GM12875 (cell line): ENCODE measurements at regions not wholly inside any gene's neighbourhood (a gene's known extent, or its start where the extent isn't known, plus 50 kb on each side); places are given as distances from the start of the nearest gene placed in this dataset.

Source experiments
- H3K4me3 ChIP-seq: one replicate; pipeline ENCODE4 v1.5.1; 2011; ENCODE audit warnings: low read depth, low read length, control low read depth
- CTCF ChIP-seq: IDR thresholded peaks from 2 replicates; pipeline ENCODE4 v1.5.1; 2011; ENCODE audit warnings: low read depth, mild to moderate bottlenecking, control low read depth, inconsistent platforms, low read length, moderate library complexity, borderline replicate concordance; ENCODE audit not compliant: insufficient read depth

GRCh38 chr6:134849920-134850447 is 99.9 kb downstream of the ALDH8A1 start:
- no peak overlapping the region for H3K4me3 ChIP-seq
- TF ChIP-seq CTCF, result no peak

- H3K4me3 ChIP-seq, result no peak overlapping the region
- no peak for TF ChIP-seq CTCF
Observed at GRCh38 chr6:134848076-134848475, 101.8 kb downstream of the ALDH8A1 start.

- H3K4me3 ChIP-seq, result no peak overlapping the region
- no peak for TF ChIP-seq CTCF
Observed at GRCh38 chr6:134846865-134847264, 103.0 kb downstream of the ALDH8A1 start.

- no peak for TF ChIP-seq CTCF
- no peak overlapping the region for H3K4me3 ChIP-seq
Observed at GRCh38 chr6:134846031-134846430, 103.9 kb downstream of the ALDH8A1 start.

GRCh38 chr6:134844120-134844519 is 105.8 kb downstream of the ALDH8A1 start:
- no peak overlapping the region for H3K4me3 ChIP-seq
- no peak for TF ChIP-seq CTCF

GRCh38 chr6:134840086-134840867 is 109.6 kb downstream of the ALDH8A1 start:
- TF ChIP-seq CTCF, result no peak
- no peak overlapping the region for H3K4me3 ChIP-seq

- no peak for TF ChIP-seq CTCF
Observed at GRCh38 chr6:134835993-134836392, 113.9 kb downstream of the ALDH8A1 start.

More at GRCh38 chr6:134835993-134836392, 113.9 kb downstream of the ALDH8A1 start:
- no peak overlapping the region for H3K4me3 ChIP-seq
